HG02852 (cell line): ENCODE measurements at regions not wholly inside any gene's neighbourhood (a gene's known extent, or its start where the extent isn't known, plus 50 kb on each side); places are given as distances from the start of the nearest gene placed in this dataset.

ENCODE experiments used
- ATAC-seq: cut with Tn5 transposase; IDR thresholded peaks from one replicate; pipeline ENCODE4 v1.9.1; 2021; ENCODE audit warnings: mild to moderate bottlenecking, moderate library complexity; ENCODE audit not compliant: unreplicated experiment

- no peak for ATAC-seq
Observed at GRCh38 chrX:149992918-149993317, 54.6 kb upstream of the EOLA2 start.

DNA sequence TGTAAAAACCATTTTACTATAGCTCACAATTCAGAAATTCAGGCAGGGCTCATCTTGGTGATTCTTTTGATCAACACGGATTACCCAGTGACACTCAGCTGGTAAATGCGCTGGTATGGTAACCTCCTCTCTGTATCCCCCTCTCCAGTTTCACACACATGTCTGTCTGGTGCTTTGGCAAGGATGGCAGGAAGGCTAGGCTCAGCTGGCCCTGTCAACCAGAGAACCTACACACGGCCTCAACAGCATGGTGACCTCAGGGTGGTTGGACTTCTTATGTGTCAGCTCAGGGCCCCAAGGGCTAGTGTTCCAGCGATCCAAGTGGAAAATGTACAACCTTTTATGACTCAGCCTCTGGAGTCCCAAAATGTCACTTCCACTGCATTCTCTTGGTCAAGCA lies 55.7 kb upstream of the EOLA2 start:
- no peak for ATAC-seq

DNA sequence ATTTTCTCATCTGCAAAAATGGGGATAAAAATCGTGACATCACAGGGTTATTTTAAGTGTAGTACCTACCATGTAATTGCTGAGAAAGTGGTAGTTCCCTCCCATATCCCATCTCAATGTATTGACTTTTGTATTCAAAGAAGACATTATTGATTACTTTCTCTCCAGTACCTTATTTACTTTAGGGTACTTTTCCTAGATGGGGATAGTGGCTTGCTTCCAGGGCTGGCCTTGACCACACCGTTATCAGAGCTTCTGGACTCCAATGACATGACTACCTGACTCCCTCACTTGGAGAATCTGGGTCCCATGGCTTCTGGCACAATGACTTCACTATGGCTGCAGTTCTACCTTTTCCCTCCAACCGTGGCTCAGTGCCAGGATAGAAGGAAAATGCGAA lies 58.2 kb upstream of the EOLA2 start:
- ATAC-seq: no peak

GRCh38 chrX:150005027-150005426 lies 66.7 kb upstream of the EOLA2 start:
- no peak for ATAC-seq

GRCh38 chrX:150007356-150007755 lies 69.1 kb upstream of the EOLA2 start:
- no peak for ATAC-seq

DNA sequence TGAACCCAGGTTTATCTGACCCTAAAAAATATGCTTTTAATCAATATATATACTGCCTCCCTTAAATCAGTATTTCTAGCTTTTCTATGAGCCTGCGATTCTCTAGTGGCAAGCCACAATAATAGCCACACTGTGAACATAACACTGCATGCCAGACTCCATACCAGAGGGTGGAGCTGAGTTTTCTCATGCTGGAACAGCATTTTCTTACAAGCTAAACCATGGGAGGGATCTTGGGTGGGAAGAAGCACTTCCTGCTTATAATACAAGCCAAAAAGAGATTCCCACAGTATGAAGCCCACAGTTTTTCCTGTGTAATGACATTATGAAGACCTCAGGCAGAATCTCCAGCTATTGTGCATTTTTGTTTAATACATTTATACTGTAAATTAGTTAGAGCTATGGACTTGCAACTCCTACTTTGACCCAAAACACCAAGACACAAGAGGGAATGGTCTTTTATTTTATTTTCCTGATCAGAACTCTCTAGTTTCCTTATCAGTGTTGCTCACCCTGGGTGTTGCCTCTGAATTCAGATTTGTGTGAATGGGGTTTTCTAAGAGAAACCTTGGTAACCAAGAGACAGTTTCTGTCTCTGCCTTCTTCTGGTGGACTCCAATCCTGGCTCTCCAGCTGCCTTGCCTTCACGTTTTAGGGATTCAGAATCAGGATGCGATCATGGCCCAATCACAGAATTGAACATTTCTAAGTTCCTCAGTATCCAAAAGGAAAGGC lies 74.5 kb upstream of the EOLA2 start:
- ATAC-seq: no peak

- ATAC-seq: no peak
Observed at GRCh38 chrX:150014525-150014924, 76.2 kb upstream of the EOLA2 start.

GRCh38 chrX:150017868-150018267 lies 79.6 kb upstream of the EOLA2 start:
- ATAC-seq: no peak

- no peak for ATAC-seq
Observed at GRCh38 chrX:150018931-150019361, 80.7 kb upstream of the EOLA2 start.

DNA sequence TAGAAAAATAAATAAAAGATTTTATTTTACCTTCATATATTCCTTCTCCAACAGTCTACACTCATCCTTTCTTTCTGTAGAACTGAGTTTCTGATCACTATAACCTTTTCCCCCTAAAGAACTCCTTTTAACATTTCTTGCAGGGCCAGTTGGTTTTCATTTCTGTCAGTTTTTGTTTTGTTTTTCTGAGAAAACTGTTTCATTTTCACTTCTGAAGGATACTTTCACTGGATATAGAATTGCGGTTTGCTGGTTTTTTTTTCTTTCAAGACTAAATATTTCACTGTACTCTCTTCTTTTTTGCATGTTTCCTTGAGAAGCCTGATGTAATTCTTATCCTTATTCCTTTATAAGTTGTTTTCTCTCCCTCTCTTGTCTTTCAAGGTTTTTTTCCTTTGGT lies 90.4 kb upstream of the EOLA2 start:
- ATAC-seq: no peak

DNA sequence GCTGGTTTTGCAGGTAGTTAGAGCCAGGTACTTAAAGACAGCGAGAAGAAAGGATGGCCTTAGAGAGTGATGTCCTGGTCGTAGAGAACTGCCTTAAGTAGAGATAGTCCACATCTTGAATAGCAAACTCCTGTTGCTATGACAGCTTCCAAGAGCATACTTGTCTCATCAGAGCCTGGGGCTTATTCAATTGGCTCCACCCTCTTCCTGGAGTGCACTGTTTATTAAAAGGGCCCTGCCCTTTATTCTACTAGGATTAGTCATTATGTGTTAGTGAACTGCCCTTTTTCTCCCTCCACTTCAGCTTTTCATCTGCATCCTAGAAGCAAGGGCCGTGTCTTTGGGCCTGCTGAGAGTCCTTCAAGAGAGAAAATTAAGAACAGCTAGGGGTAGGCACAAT lies 94.5 kb upstream of the EOLA2 start:
- no peak for ATAC-seq

DNA sequence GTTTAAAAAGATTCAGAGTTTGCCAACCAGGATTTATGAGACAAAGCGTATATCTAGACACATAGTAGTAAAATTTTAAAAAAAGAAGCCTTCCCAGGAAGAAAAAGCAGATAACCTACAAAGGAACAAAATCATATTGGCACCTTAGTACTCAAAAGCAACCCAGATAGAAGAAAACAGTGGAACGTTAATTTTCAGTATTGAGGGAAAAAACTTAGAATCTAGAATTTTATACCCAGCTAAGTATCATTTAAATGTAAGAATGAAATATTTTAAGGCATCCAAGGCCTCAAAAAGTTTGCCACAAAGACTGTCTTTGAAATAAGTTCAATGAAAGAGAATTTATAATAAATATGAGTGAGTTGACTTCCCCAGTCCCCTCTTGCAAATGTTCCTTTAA lies 96.5 kb upstream of the EOLA2 start:
- no peak for ATAC-seq

DNA sequence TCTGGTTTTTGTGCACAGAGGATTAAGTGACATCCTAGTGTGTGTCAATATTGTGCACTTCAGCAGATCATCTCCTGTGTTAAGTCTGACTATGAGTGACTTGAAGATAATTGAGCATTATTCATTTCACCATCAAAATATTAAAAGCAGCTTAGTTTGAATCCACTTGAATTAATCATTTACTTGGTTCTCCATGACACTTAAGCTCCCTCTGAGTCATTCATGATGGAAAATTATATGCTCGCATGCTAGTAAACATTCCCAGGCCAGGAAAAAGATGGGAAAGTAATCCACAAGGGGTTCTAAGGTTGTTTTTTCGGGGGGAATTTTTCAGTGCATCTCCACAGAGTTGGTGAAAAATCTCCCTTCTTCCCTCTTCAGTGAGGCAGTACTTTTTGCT lies 97.2 kb upstream of the EOLA2 start:
- ATAC-seq: no peak

- no peak for ATAC-seq
Observed at GRCh38 chrX:150036181-150036580, 97.9 kb upstream of the EOLA2 start.

GRCh38 chrX:150036641-150037040 lies 98.3 kb upstream of the EOLA2 start:
- no peak for ATAC-seq

DNA sequence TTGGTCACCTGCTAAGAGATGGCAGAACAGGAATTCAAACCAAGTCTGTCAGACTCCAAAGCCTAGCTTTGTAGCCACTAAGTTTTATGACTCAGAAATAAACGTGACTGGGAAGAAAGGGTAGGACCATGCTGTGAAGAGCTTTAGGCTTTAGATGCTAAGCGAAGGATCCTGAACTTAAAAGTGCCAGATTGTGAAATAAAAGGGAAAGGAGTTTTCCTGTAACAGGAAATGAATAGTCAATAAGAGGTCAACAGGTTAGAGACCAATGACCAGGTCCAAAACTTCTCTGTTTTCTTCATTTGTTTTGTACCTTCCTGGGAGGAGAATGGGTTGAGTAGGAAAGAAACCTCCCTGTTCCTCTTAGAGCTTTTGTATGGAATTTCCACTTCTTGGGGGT lies 98.8 kb upstream of the EOLA2 start:
- ATAC-seq: no peak

GRCh38 chrX:150038315-150038714 lies 100.0 kb upstream of the EOLA2 start:
- ATAC-seq: no peak

DNA sequence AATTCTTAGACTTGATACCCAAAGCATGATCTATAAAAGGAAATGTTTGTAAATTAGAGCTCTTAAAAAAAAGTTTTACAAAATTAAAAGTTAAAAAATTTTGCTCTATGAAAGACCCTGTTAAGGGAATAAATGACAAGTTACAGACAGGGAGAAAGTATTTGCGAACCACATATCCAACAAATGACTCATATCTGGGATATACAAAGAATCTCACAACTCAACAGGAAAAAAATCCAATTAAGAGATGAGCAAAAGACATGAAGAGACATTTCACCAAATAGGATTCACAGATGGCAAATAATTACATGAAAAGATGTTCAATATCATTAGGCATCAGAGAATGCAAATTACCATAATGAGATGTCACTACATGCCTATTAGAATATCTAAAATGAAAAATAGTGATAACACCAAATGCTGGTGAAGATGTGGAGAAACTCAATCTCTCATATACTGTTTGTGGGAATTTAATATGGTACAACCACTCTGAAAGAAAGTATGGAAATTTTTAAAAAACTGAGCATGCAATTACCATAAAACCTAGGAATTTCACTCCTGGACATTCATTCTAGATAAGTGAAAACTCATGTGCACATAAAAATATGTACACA lies 100.8 kb upstream of the EOLA2 start:
- no peak for ATAC-seq

DNA sequence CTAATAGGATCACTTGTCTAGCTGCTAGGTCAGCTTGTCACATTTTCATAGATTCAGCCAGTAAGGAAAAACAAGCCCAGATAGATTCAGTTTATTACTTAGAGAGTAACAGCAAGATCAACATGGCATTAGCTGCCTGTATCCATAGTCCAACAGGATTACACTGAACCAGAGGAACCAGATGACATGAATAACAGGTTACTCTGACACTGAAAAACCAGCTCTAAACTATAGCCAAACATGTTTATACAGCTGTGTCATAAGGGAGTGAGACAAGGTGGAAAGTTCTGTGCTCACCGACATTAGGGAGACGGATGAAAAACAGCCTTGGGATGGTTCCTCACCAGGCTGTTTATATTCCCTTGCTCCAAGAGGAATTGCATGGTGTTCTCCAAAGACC lies 102.9 kb upstream of the EOLA2 start:
- ATAC-seq: no peak

GRCh38 chrX:150044556-150044955 lies 106.3 kb upstream of the EOLA2 start:
- no peak for ATAC-seq

- ATAC-seq: no peak
Observed at GRCh38 chrX:150047818-150048217, 109.5 kb upstream of the EOLA2 start.

GRCh38 chrX:150049647-150050046 lies 111.4 kb upstream of the EOLA2 start:
- no peak for ATAC-seq

GRCh38 chrX:150050387-150050786 lies 112.1 kb upstream of the EOLA2 start:
- no peak for ATAC-seq
